ENCODE measurements at regions not wholly inside any gene's neighbourhood (a gene's known extent, or its start where the extent isn't known, plus 50 kb on each side); places are given as distances from the start of the nearest gene placed in this dataset.
"Not testable (repeated sequence)": the region's sequence is repeated elsewhere in the genome, so short reads cannot be mapped to it uniquely, and the experiment has no call there.

GRCh38 chr4:57945298-57945697, 835.1 kb upstream of the IGFBP7 start:
- Histone ChIP-seq H3K36me3 (ENCODE audit: insufficient read depth in 1 of 2, low read depth in 1 of 2) (no peaks in the 10 kb centered on the region), H3K27me3 (ENCODE audit: insufficient read depth in 3 of 3, low read length in 2 of 3) (no peaks in the 10 kb centered on the region), H3K9me3 (no peaks in the 10 kb centered on the region), H3K27ac (no peak overlapping the region), H3K4me1 (no peaks in the 10 kb centered on the region), H3K4me3 (no peak overlapping the region)
- 35 to 55% (median 46%) methylated on average over 1 of the region's 1 CpG for WGBS, 3 donors
- ATAC-seq = no peak
- intact Hi-C loops (cut with DNase I) = no loop called here
- TF ChIP-seq, protein P1, sequence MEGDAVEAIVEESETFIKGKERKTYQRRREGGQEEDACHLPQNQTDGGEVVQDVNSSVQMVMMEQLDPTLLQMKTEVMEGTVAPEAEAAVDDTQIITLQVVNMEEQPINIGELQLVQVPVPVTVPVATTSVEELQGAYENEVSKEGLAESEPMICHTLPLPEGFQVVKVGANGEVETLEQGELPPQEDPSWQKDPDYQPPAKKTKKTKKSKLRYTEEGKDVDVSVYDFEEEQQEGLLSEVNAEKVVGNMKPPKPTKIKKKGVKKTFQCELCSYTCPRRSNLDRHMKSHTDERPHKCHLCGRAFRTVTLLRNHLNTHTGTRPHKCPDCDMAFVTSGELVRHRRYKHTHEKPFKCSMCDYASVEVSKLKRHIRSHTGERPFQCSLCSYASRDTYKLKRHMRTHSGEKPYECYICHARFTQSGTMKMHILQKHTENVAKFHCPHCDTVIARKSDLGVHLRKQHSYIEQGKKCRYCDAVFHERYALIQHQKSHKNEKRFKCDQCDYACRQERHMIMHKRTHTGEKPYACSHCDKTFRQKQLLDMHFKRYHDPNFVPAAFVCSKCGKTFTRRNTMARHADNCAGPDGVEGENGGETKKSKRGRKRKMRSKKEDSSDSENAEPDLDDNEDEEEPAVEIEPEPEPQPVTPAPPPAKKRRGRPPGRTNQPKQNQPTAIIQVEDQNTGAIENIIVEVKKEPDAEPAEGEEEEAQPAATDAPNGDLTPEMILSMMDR (IDR thresholded peaks at IDR 0.05) = no peak
- DNase-seq = no peak

DNA sequence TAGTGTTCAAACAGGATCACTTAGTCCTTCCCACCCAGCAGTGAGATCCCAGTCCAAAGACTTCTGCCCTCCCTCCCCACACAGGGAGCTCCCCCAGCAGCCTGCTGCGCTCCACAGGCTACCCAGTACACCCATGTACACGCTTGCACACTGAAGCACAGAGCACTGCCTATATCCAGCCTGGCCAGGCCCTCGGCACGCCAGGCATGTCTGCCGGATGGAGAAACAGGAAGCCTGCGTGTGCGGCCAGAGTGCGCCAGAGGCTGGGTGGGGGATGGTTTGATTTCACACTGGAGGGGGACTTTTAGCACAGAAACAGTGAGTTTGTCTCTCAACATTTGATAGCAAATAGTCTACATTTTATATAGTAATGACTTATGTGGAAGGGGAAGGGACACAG, 833.5 kb upstream of the IGFBP7 start:
- no peak for ATAC-seq
- intact Hi-C loops (cut with DNase I) = no loop called here
- 46 to 53% (median 50%) methylated on average over 8 of the region's 8 CpGs for WGBS, 3 donors

DNA sequence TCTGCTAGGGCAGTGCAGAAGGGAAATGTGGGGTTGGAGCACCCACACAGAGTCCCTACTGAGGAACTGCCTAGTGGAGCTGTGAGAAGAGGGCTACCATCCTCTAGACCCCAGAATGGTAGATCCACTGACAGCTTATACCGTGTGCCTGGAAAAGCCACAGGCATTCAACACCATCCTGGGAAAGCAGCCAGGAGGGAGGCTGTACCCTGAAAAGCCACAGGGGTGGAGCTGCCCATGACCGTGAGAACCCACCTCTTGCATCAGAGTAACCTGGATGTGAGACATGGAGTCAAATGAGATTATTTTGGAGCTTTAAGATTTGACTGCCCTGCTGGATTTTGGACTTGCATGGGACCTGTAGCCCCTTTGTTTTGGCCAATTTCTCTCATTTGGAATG, 827.1 kb upstream of the IGFBP7 start:
- DNase-seq; H3K36me3 ChIP-seq (ENCODE audit: insufficient read depth in 1 of 2, low read depth in 1 of 2); ATAC-seq; H3K27ac ChIP-seq; H3K9me3 ChIP-seq; H3K4me1 ChIP-seq; H3K27me3 ChIP-seq (ENCODE audit: insufficient read depth in 3 of 3, low read length in 2 of 3); intact Hi-C loops (cut with DNase I); H3K4me3 ChIP-seq: not testable (repeated sequence)
- 72 to 92% (median 79%) methylated on average over 2 of the region's 2 CpGs for WGBS, 3 donors

More for the DNA sequence above, 833.5 kb upstream of the IGFBP7 start:
- Histone ChIP-seq H3K4me3 (no peak overlapping the region), H3K36me3 (ENCODE audit: insufficient read depth in 1 of 2, low read depth in 1 of 2) (no peaks in the 10 kb centered on the region), H3K27me3 (ENCODE audit: insufficient read depth in 3 of 3, low read length in 2 of 3) (no peaks in the 10 kb centered on the region), H3K27ac (no peak overlapping the region), H3K9me3 (no peaks in the 10 kb centered on the region), H3K4me1 (no peaks in the 10 kb centered on the region)
- TF ChIP-seq, protein P1 (IDR thresholded peaks at IDR 0.05) = no peak
- DNase-seq = no peak

GRCh38 chr4:57926311-57926710, 816.1 kb upstream of the IGFBP7 start:
- H3K27me3 ChIP-seq (ENCODE audit: insufficient read depth in 3 of 3, low read length in 2 of 3) = no peaks in the 10 kb centered on the region
- H3K36me3 ChIP-seq (ENCODE audit: insufficient read depth in 1 of 2, low read depth in 1 of 2) = no peaks in the 10 kb centered on the region
- H3K27ac ChIP-seq = no peak overlapping the region
- TF ChIP-seq, protein P1 (IDR thresholded peaks at IDR 0.05) = no peak
- no peak for DNase-seq
- no peaks in the 10 kb centered on the region for H3K4me1 ChIP-seq
- 72 to 79% (median 74%) methylated on average over 3 of the region's 3 CpGs for WGBS, 3 donors
- H3K9me3 ChIP-seq = no peaks in the 10 kb centered on the region
- ATAC-seq = no peak
- intact Hi-C loops (cut with DNase I) = no loop called here
- H3K4me3 ChIP-seq = no peak overlapping the region

GRCh38 chr4:57924951-57925350, 814.8 kb upstream of the IGFBP7 start:
- intact Hi-C loops (cut with DNase I) = no loop called here
- no peak overlapping the region for H3K4me3 ChIP-seq
- no peaks in the 10 kb centered on the region for H3K36me3 ChIP-seq (ENCODE audit: insufficient read depth in 1 of 2, low read depth in 1 of 2)
- H3K27ac ChIP-seq = no peak overlapping the region
- H3K9me3 ChIP-seq = no peaks in the 10 kb centered on the region
- no peaks in the 10 kb centered on the region for H3K4me1 ChIP-seq
- no peak for ATAC-seq
- H3K27me3 ChIP-seq (ENCODE audit: insufficient read depth in 3 of 3, low read length in 2 of 3) = no peaks in the 10 kb centered on the region
- 83 to 93% (median 86%) methylated on average over 1 of the region's 1 CpG for WGBS, 3 donors
- no peak for DNase-seq
- TF ChIP-seq, protein P1 (IDR thresholded peaks at IDR 0.05) = no peak

Data from psoas muscle (tissue), 7 donors.